Stimulated activated naive CD8-positive, alpha-beta T cell treated with anti-CD3 and anti-CD28 coated beads, Interleukin-15, Interleukin-2, amounts not matched to agents 100 U/mL and 50 U/mL, for 24 hours (primary cell): ENCODE measurements at regions not wholly inside any gene's neighbourhood (a gene's known extent, or its start where the extent isn't known, plus 50 kb on each side); places are given as distances from the start of the nearest gene placed in this dataset.

ENCODE experiments used
- ATAC-seq: fragments of 150-1000 bp; cut with Tn5 transposase; one replicate; pipeline ENCODE4 v1.10.0; 2021
- DNase-seq: peaks from one replicate; pipeline ENCODE4 v3.0.0; 2021

GRCh38 chr9:28620661-28621060, 1047.4 kb upstream of the C9orf72 start:
- DNase-seq (no peak), ATAC-seq (no peak)

DNA sequence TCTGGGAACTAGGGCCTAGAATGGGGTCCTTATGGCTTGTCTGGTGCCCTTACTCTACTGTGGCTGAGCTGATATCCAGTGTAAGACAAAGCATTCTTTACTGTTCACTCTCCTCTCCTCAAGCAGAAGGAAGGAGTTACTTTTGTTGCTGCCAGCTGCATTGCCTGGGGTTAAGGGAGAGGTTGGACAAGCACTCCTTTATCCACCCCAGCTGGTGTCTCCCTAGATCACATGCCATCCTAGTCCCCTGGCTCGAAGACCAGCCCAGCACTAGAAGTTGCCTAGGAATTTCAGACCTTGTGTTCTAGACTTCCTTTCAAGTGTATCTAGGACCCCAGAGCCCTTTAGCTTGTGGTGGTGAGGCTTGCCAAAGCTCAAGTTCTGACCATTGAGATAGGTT, 1051.5 kb upstream of the C9orf72 start:
- ATAC-seq: no peak
- DNase-seq: no peak

DNA sequence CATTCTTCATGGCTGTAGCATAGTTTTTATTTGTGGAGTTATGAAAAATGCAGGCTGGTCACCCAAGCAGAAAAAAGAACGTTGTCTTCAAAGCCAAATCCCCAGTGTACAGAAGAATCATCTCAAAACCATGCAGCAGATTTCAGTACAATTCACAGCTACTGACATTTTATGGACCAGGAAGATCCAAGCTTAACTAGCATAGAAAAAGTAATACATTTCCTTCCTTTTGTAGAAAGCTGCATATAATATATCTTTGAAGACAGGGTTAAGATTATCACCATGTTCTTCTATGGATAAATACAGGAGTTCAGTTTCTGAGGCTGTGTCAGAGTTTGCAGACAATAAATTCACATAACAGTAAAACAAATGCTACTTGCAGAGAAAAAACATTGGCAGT, 1054.8 kb upstream of the C9orf72 start:
- no peak for ATAC-seq

DNA sequence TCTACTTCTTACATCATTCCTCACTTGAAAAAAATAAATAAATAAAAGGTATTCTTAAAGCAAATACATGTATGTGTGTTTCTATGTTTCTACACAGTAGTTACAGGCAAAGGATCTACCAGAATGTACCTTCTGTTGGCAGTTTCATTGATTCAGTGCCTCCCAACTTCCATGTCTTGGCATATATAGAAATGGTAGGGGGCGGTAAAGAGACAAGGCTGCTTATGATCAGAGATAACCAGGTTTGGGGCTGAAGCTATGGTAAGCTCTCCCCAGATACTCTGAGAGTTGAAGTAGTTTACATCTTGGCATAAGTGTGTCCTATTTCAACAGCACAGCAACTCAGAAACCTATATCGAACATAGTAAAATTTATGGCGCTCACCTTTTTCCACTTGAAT, 1075.4 kb upstream of the C9orf72 start:
- DNase-seq: no peak
- no peak for ATAC-seq

More for the DNA sequence above, 1054.8 kb upstream of the C9orf72 start:
- no peak for DNase-seq

GRCh38 chr9:28650327-28650726, 1077.0 kb upstream of the C9orf72 start:
- DNase-seq (no peak), ATAC-seq (no peak)

- ATAC-seq: no peak
- no peak for DNase-seq
Measured at GRCh38 chr9:28651050-28651722, 1077.9 kb upstream of the C9orf72 start.

- ATAC-seq: no peak
Measured at GRCh38 chr9:28653216-28653615, 1079.9 kb upstream of the C9orf72 start.

GRCh38 chr9:28656727-28657126, 1083.4 kb upstream of the C9orf72 start:
- DNase-seq (no peak), ATAC-seq (no peak)

More at GRCh38 chr9:28653216-28653615, 1079.9 kb upstream of the C9orf72 start:
- DNase-seq: no peak

- ATAC-seq (no peak), DNase-seq (no peak)
Measured at GRCh38 chr9:28661853-28662252, 1088.6 kb upstream of the C9orf72 start.

GRCh38 chr9:28662675-28663074, 1089.4 kb upstream of the C9orf72 start:
- no peak for ATAC-seq
- no peak for DNase-seq

GRCh38 chr9:28668158-28668557, 1094.9 kb upstream of the C9orf72 start:
- DNase-seq: no peak

DNA sequence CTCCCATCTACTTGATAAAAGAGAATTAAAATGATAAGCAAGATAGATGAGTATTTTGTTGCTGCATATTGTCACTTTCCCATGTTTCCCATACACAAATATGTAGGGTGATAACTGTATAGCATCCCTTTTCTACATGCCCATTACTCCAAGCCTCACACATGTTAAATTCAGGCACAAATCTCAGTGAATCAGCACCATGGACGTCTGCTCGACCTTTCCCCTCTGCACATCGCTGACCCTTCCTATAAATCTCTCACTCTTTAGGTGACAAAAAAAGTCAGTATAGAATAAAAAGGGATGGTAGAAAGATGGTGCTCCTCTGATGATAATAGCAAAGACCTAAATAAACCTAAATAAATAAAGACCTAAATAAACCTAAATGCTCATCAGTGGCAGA, 1097.7 kb upstream of the C9orf72 start:
- ATAC-seq: no peak
- DNase-seq: no peak

More at GRCh38 chr9:28668158-28668557, 1094.9 kb upstream of the C9orf72 start:
- ATAC-seq: no peak

DNA sequence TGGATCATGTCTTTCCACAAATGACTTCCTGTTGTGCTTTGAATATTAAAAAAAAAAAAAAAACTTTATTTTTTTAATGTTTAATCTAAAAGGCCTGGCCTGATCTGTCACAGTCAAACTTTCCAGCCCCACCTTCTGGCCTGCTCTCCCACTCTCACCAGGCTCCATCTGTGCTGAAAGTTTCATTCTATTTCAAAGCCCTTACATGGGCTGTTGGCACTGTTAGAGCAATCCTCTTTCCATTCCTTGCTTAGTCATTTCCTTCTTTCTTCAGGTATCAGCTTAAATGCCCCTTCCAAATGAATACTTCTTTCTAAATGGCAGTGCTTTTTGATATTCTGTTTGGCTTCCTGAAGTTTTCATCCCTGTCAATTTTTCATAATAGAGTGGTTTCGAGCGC, 1104.8 kb upstream of the C9orf72 start:
- DNase-seq: no peak
- no peak for ATAC-seq

DNA sequence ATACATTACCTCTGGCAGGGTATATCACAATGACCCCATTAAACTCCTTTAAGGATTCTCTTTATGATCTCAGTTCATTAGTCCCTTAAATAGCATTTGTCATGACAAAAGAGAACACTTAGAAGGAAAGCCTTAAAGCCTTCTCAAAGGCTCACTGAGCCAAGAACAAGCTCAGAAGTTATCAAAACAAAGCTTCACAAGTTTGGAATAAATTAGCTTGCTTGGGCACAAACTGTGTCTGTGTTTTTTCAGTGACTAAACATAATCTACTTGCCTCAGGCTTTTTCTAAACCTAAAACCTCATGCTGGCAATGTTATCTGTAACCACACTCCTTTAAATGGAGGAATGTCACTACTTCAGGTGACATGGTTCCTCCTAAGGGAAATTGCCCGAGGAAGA, 1114.9 kb upstream of the C9orf72 start:
- DNase-seq: no peak
- no peak for ATAC-seq

- no peak for ATAC-seq
- DNase-seq: no peak
Measured at GRCh38 chr9:28692012-28692411, 1118.7 kb upstream of the C9orf72 start.

GRCh38 chr9:28696960-28697359, 1123.7 kb upstream of the C9orf72 start:
- no peak for DNase-seq
- ATAC-seq: no peak

GRCh38 chr9:28699632-28700031, 1126.4 kb upstream of the C9orf72 start:
- DNase-seq: no peak
- no peak for ATAC-seq

DNA sequence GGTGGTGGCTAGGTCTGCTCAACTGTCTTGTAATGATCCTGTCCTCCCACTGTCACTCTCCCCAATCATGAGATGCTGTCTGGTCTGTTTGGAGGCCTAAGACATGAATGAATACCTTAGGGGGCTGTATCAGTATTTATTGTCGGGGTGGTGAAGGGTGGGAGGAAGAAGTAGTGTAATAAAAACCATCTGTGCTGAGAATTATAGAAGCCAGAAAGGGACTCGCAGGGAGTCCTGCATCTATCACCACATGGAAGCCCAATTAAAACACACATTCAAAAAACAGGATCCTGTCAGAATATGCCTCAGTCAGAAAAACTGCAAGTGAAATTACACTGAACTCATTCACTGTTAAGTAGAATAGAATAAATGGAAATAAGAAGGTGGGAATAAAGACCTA, 1134.3 kb upstream of the C9orf72 start:
- DNase-seq: no peak
- no peak for ATAC-seq

GRCh38 chr9:28714188-28714587, 1140.9 kb upstream of the C9orf72 start:
- DNase-seq (no peak), ATAC-seq (no peak)

DNA sequence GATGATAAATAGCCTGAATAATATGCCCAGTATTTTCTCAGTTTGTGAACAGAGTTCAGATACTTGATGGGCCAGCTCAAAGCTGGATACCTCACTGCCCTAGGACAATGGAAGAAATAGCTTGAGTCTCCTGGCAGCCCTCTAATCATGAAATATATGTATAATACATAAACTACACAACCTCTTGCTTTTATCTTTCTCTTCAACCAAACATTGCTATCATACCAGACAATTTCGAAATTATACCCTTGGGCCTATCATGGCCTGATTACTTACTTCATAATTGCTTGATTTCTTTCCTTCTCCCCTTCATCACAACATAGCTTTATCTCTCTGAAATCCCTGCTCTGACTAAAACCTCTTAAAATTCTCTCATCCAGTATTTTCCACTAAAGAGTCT, 1144.9 kb upstream of the C9orf72 start:
- ATAC-seq (no peak), DNase-seq (no peak)

- ATAC-seq: no peak
- no peak for DNase-seq
Measured at GRCh38 chr9:28720746-28721145, 1147.5 kb upstream of the C9orf72 start.

DNA sequence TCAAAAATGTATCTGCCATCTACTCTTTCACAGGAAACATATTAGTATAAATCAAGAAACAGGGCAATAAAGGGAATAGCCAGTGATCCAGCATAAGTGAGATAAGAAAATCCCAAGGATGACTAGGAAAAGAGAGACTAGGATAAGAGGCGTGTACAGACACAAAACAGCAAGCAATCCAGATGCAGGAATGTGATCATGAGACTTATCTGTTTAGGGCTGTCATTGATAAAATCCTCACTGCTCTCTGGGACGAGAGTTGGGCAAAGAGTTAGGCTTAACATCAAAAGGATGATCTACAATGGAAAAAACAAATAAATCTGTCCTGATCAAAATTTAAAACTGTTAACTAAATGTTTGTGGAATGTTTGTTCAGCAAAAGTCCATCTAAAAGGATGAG, 1156.8 kb upstream of the C9orf72 start:
- DNase-seq (no peak), ATAC-seq (no peak)

DNA sequence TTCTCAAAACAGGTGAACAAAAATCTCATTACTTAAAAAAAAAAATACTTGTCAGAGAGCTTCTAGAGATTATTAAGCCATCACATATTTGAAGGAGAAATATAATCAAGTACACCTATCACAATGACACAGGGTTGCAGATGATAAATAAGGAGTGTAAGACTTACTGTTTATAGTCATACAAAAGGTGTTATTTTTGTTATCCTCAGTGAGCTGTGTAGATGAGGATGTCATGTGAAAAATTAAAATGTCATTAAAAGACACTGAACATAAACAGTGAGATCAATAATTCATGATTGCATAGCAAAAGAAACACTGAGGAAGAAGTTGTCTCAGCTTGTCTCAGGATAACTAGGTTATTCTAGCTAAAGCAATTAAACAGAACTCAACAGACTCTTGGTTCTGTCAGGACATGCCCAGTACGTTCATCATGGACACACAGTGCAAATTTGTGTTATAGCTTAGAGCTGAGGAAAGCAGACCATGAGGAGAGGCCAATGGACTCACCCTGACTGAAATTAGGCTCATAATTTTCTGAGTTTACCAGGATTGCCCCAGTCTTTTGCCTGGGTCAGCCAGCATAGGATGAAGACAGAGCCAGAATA, 1162.6 kb upstream of the C9orf72 start:
- DNase-seq (no peak), ATAC-seq (no peak)

DNA sequence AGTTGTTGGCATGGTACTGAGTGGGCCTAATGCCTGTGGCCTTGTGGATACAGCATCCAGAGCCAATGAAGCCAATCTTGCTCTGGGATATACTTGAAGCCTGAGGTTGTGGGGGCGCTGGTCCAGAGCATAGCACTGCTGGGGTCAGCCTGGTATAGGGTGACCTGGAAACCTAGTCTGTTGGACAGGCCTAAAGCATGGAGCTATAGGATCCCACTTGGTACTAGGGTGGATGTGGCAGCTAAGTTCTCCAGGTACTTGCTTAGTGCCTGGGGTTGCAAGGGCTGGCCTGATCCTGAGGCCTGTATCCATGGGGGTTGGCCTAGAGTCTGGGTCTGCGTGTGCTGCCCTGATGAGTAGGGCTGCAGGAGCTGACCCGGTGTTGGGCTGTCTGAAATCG, 1168.2 kb upstream of the C9orf72 start:
- no peak for DNase-seq
- ATAC-seq: peak; percentile 36
